ENCODE measurements at regions not wholly inside any gene's neighbourhood (a gene's known extent, or its start where the extent isn't known, plus 50 kb on each side); places are given as distances from the start of the nearest gene placed in this dataset.
"Not testable (repeated sequence)": the region's sequence is repeated elsewhere in the genome, so short reads cannot be mapped to it uniquely, and the experiment has no call there.

DNA sequence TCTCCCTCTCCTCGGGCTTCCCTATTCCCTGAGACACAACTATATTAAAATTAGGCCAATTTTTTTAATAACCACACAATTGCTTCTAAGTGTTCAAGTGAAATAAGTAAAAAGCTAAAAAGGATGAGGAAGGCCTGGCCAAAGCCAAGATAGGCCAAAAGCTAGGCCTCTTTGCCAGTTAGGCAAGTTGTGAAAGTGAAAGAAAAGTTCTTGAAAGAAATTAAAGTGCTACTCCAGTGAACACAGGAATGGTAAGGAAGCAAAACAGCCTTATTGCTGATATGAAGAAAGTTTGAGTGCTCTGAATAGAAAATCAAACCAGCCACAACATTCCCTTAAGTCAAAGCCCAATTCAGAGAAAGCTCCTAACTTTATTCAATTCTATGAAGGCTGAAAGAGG, 114.2 kb upstream of the FAT4 start:
- DNase-seq (ENCODE audit: low read depth, low spot score) (no peak), ATAC-seq (no peak)
- no TSS peak for BruUV-seq (replicated peaks)
- no peak overlapping the region for H3K4me3 ChIP-seq (replicated peaks in 1 of 2; ENCODE audit: low read depth in 1 of 2, low read length in 2 of 2)
- ChIA-PET POLR2A (no interaction called here), CTCF (no interaction called here), RAD21 (ENCODE audit: low non-redundant PET in 1 of 2, low total read pairs in 2 of 2, uncharacterized antibody in 2 of 2, unreplicated experiment in 2 of 2) (no interaction called here)
- H3K27ac ChIP-seq (ENCODE audit: low read depth, low read length), result no peak overlapping the region
- intact Hi-C loops (cut with micrococcal nuclease), result no loop called here
- H3K4me1 ChIP-seq (ENCODE audit: control insufficient read depth in 1 of 2, insufficient read depth in 2 of 2, low read length in 2 of 2), result peaks cover 0 to 6% of the 10 kb centered on the region in 2 experiments; a peak in 2 of 4 replicates
- H3K4me2 ChIP-seq (ENCODE audit: low read length), result no peak overlapping the region
- H4K20me1 ChIP-seq (ENCODE audit: insufficient read depth), result no peaks in the 10 kb centered on the region
- no peaks in the 10 kb centered on the region for H3K27me3 ChIP-seq (ENCODE audit: insufficient read depth, low read length)
- H2AFZ ChIP-seq (ENCODE audit: low read depth, low read length, poor library complexity, severe bottlenecking), result no peak overlapping the region
- H3K9ac ChIP-seq (ENCODE audit: low read length), result no peak overlapping the region
- no peaks in the 10 kb centered on the region for H3K9me2 ChIP-seq (ENCODE audit: insufficient read depth)
- no peak for TF ChIP-seq CBX3 (IDR thresholded peaks at IDR 0.05; ENCODE audit: low read depth)
- no peak for TF ChIP-seq SP1 (IDR thresholded peaks at IDR 0.05; ENCODE audit: low read depth)
- no peaks in the 10 kb centered on the region for H3K79me2 ChIP-seq (ENCODE audit: insufficient read depth, low read length)
- no peaks in the 10 kb centered on the region for H3K36me3 ChIP-seq (ENCODE audit: control insufficient read depth in 1 of 2, insufficient read depth in 2 of 2, low read length in 2 of 2)
- no peaks in the 10 kb centered on the region for H3K9me3 ChIP-seq (ENCODE audit: control insufficient read depth in 1 of 2, insufficient read depth in 1 of 2, low read depth in 1 of 2, low read length in 2 of 2)

- TF ChIP-seq FOSL1 (IDR thresholded peaks at IDR 0.05; ENCODE audit: low read depth), result peak; percentile 59
- TF ChIP-seq SP1 (IDR thresholded peaks at IDR 0.05; ENCODE audit: low read depth), result peak; percentile 31; the same call in 1 of the 2 replicates
- TF ChIP-seq ZFX (IDR thresholded peaks at IDR 0.05), result no peak
- TF ChIP-seq POLR2A (IDR thresholded peaks at IDR 0.05; ENCODE audit: borderline replicate concordance, extremely low read depth, insufficient read depth, insufficient read length), result no peak
- TF ChIP-seq JUND (IDR thresholded peaks at IDR 0.05), result peak; percentile 42
- Histone ChIP-seq H3K27ac (ENCODE audit: low read depth, low read length) (no peak overlapping the region), H3K9me2 (ENCODE audit: insufficient read depth) (no peaks in the 10 kb centered on the region), H3K79me2 (ENCODE audit: insufficient read depth, low read length) (no peaks in the 10 kb centered on the region), H3K9me3 (ENCODE audit: control insufficient read depth in 1 of 2, insufficient read depth in 1 of 2, low read depth in 1 of 2, low read length in 2 of 2) (no peaks in the 10 kb centered on the region), H3K9ac (ENCODE audit: low read length) (no peak overlapping the region), H3K4me1 (ENCODE audit: control insufficient read depth in 1 of 2, insufficient read depth in 2 of 2, low read length in 2 of 2) (peaks cover 0 to 6% of the 10 kb centered on the region in 2 experiments; a peak in 2 of 4 replicates), H2AFZ (ENCODE audit: low read depth, low read length, poor library complexity, severe bottlenecking) (peak overlapping the region; percentile 91), H3K36me3 (ENCODE audit: control insufficient read depth in 1 of 2, insufficient read depth in 2 of 2, low read length in 2 of 2) (no peaks in the 10 kb centered on the region), H4K20me1 (ENCODE audit: insufficient read depth) (no peaks in the 10 kb centered on the region), H3K4me3 (replicated peaks in 1 of 2; ENCODE audit: low read depth in 1 of 2, low read length in 2 of 2) (no peak overlapping the region), H3K27me3 (ENCODE audit: insufficient read depth, low read length) (no peaks in the 10 kb centered on the region), H3K4me2 (ENCODE audit: low read length) (peak overlapping the region; percentile 24; the same call in 1 of the 2 replicates)
- DNase-seq (ENCODE audit: low read depth, low spot score) (no peak), ATAC-seq (no peak)
- ChIA-PET CTCF (no interaction called here), POLR2A (no interaction called here), RAD21 (ENCODE audit: low non-redundant PET in 1 of 2, low total read pairs in 2 of 2, uncharacterized antibody in 2 of 2, unreplicated experiment in 2 of 2) (no interaction called here)
- BruUV-seq (replicated peaks), result no TSS peak
- intact Hi-C loops (cut with micrococcal nuclease), result no loop called here
These were observed 115.8 kb upstream of the FAT4 start for GRCh38 chr4:125198916-125199315.

- H3K79me2 ChIP-seq (ENCODE audit: insufficient read depth, low read length); H3K9ac ChIP-seq (ENCODE audit: low read length); DNase-seq (ENCODE audit: low read depth, low spot score); H3K36me3 ChIP-seq (ENCODE audit: control insufficient read depth in 1 of 2, insufficient read depth in 2 of 2, low read length in 2 of 2); H4K20me1 ChIP-seq (ENCODE audit: insufficient read depth); H3K27ac ChIP-seq (ENCODE audit: low read depth, low read length); H3K4me2 ChIP-seq (ENCODE audit: low read length); H3K27me3 ChIP-seq (ENCODE audit: insufficient read depth, low read length); CTCF ChIA-PET; ATAC-seq; H3K4me1 ChIP-seq (ENCODE audit: control insufficient read depth in 1 of 2, insufficient read depth in 2 of 2, low read length in 2 of 2); H2AFZ ChIP-seq (ENCODE audit: low read depth, low read length, poor library complexity, severe bottlenecking); POLR2A ChIA-PET; H3K9me3 ChIP-seq (ENCODE audit: control insufficient read depth in 1 of 2, insufficient read depth in 1 of 2, low read depth in 1 of 2, low read length in 2 of 2); RAD21 ChIA-PET (ENCODE audit: low non-redundant PET in 1 of 2, low total read pairs in 2 of 2, uncharacterized antibody in 2 of 2, unreplicated experiment in 2 of 2); H3K9me2 ChIP-seq (ENCODE audit: insufficient read depth); intact Hi-C loops (cut with micrococcal nuclease); H3K4me3 ChIP-seq (replicated peaks in 1 of 2; ENCODE audit: low read depth in 1 of 2, low read length in 2 of 2); BruUV-seq (replicated peaks): not testable (repeated sequence)
These were observed 122.8 kb upstream of the FAT4 start for GRCh38 chr4:125191874-125192459.

Measured in HCT116 (cell line).